Anterior cingulate cortex (tissue), 58 donors: ENCODE measurements at regions not wholly inside any gene's neighbourhood (a gene's known extent, or its start where the extent isn't known, plus 50 kb on each side); places are given as distances from the start of the nearest gene placed in this dataset.

ENCODE experiments used
- DNase-seq, 58 donors: peaks; one replicate each; lab custom pipeline; 2025; lab: John Stamatoyannopoulos, UW

- no peak for DNase-seq
Measured at GRCh38 chr1:37127254-37127748, 93.0 kb upstream of the GRIK3 start.

GRCh38 chr1:37128091-37128490, 93.8 kb upstream of the GRIK3 start:
- no peak for DNase-seq

GRCh38 chr1:37130221-37130948, 96.1 kb upstream of the GRIK3 start:
- DNase-seq: no peak

GRCh38 chr1:37131281-37131680, 97.0 kb upstream of the GRIK3 start:
- peak in 1 of 58 donors; percentile 16 for DNase-seq

GRCh38 chr1:37133276-37134145, 99.2 kb upstream of the GRIK3 start:
- peak in 20 of 58 donors; percentile 13 to 63 (median 44) for DNase-seq

DNA sequence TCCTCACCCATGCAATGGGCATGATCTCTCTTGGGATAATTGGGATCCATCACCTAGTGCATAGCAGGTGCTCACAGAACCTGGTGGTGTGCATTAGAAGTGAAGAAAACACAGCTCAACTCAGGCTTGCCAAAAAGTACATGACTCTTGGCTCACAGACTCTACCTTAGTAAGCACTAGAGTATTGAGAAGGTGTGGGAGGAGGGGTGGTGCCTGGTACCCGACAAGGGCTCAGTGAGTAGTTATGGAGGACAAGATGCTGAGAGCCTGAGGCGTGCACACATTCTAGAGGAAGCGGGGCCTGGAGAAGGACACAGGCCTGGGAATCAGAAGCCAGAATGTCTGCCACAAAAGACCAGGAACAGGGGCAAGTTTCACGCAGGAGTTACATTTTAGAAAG, 100.3 kb upstream of the GRIK3 start:
- no peak for DNase-seq

GRCh38 chr1:37135032-37135431, 100.7 kb upstream of the GRIK3 start:
- no peak for DNase-seq

DNA sequence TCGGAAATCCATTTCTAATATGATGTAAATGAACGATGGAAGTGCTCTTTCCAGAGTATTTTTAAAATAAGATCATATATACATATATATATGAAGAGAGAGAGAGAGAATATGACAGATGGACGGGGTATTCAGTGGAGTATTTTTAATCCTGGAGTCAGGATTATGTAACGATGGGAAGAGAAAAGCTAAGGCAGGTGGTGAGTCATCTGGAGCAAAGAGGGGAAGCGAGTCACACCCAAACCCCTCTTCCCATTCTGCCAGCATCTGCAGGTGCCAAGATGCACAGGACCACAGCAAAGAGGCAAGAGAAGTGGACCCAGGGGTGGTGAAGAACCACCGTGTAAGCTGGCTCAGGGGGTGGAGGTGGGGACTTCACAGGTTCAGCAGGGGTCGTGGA, 102.7 kb upstream of the GRIK3 start:
- DNase-seq: peak in 3 of 58 donors; percentile 5 to 53 (median 20)

DNA sequence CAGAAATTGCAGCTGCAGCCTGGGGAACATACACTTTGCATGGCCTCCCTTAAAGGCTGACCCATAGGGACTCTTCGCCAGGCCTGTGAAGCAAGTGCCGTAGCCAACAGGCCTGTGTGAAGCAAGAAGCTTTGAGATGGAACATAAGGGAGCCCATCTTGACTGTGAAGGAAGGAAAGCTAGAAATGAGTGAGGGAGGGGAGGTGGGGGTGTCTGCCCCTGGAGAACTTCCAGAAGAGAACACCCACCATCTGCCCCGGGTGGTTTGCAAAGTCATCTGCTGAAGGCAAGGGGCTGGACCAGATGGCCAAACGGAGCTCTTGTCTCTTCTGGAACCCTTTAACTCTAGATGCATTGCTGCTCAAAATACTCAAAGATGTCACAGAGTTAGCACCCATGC, 103.3 kb upstream of the GRIK3 start:
- DNase-seq: no peak

DNA sequence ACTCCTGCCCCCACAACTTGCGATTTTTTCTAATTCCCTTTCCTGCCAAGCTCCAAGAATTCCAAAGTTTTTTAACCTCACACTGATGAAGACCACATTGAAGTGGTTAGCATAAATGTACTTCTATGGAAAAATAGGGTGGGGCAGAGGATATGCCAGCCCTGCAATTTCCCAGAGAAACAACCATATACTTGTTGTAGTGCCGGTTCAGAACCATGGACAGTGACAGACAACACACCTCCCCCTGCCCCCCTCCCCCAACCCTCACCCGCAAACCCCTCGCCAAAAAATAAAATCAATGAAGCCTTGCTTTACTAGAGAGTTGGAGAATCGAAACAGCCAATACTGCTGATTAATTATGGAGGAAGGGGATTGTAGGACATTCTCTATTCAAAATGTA, 109.5 kb upstream of the GRIK3 start:
- DNase-seq: no peak

GRCh38 chr1:37146071-37146470, 111.8 kb upstream of the GRIK3 start:
- no peak for DNase-seq

- peak in 18 of 58 donors; percentile 19 to 84 (median 36) for DNase-seq
Measured at GRCh38 chr1:37147392-37147831, 113.1 kb upstream of the GRIK3 start.

GRCh38 chr1:37147906-37148305, 113.6 kb upstream of the GRIK3 start:
- no peak for DNase-seq

DNA sequence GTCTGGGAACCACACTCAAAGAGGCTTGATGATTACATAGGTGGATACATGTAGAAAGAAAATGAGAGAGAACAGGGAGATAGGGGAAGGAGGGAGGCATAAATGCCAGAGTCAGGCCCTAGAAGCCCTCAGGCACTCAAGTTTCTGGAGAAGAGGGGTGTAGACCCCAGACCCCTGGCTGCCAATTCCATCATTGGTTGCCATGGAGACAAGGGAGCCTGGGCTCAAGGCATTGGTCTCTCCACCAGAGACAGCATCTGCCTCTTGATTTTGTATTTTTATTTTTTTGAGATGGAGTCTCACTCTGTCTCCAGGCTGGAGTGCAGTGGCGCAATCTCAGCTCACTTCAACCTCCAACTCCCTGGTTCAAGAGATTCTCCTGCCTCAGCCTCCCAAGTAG, 114.3 kb upstream of the GRIK3 start:
- DNase-seq: no peak

DNA sequence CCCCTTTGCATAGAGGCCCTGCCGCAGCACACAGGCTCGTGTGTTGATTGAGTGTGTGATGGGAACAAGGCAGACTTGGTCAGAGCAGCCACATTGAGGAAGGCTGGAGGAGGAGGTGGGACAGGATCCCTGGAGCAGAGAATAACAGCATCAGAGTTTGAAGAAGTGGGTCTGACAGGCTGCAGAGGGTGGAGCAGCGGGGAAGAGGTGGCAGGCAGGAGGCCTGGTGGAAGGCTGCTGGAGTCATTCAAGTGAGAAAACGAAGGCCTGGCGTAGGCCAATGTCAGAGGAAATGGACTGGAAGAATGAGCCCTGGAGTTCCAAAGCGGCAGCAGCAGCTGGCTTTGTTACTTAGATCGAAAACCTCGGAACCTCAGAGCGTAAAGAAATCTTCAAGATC, 115.0 kb upstream of the GRIK3 start:
- no peak for DNase-seq

GRCh38 chr1:37150986-37151385, 116.7 kb upstream of the GRIK3 start:
- no peak for DNase-seq

DNA sequence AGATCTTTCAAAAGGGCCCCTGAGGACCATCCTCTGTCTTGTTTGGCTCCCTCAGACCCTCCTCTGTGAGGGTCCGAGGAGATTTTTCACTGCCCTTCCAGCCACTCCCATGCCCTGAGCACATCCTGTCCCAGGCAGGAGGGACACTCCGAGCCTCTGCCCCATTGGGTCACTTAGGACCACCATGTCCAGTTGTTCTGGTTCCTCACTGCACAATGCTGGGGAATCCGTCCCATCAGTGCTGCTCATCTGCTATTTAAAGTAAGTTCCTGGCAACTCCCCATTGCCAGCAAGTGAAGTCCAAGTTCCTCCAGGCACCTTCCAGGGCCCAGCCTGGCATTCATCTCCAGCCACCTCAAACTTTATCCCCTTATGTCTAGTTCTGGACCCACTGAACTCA, 117.5 kb upstream of the GRIK3 start:
- no peak for DNase-seq

GRCh38 chr1:37152491-37152890, 118.2 kb upstream of the GRIK3 start:
- no peak for DNase-seq

DNA sequence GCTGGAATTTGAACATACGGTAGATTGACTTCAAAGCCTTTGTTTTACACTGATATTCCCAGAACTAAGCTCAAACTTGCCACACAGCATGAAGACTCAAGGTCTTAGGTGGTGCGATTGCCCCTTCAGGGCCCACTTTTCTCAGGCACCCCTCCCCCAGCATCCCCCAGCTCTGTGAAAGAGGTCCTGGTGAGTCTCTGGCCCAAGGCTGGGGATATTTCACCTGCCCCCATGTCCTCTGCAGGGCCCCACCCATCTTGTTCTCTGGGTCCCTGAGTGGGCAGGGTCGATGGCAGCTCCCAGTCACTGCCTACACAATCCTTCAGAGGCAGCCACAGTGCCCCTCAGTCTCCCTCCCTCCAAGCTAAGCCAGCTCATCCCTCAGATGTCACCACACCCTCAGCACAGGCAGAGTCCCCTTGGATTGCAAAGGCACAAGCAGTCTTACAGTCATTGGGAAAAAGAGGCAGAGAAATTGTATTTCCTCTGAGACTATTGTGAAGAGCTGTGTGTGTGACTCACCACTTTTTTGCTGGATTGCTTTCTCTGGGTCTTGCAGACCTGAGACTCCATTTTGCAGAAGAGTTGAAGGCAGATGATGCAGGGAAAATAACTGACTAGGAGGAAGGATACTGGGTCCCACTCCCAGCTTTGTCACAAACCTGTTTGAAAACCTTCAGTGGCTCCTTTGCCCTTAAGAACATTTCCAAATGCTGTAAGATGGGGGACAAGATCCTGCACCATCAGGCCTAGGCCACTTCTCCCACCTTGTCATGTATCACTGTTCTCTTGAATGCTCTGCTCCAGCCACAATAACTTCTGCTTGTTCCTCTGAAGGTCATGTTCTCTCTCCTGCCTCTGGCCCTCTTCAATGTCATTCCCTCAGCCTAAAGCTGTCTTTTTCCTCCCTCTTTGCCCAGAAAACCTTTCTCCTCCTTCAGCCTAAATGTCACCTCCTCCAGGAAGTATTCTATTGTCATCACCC, 119.1 kb upstream of the GRIK3 start:
- no peak for DNase-seq

DNA sequence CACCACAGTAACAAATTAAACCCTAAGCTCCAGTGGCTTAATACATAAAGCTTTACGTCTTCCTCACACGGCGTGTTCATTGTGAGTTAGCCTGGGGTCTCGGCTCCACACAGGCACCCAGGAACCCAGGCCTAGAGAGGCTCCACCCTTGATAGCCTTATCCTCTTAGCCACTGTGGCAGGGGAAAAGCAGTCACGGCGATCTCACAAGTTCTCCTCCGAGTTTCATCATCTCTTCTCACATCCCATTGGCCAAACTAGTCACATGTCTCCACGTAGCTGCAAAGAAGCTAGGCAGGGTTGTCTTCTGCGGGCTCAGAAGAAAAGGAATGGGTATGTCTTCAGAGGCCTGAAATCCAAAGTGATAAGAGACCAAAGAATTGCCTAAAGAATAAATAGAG, 122.3 kb upstream of the GRIK3 start:
- no peak for DNase-seq
